Pancreas (tissue), 10 donors: ENCODE measurements at regions not wholly inside any gene's neighbourhood (a gene's known extent, or its start where the extent isn't known, plus 50 kb on each side); places are given as distances from the start of the nearest gene placed in this dataset.

Experiments
- ATAC-seq, 4 donors: fragments of 200-7000 bp; cut with Tn5 transposase; one replicate each; pipeline versions ENCODE4 v1.8.0 to v1.9.1; 2020; ENCODE audit warnings: mild to moderate bottlenecking in 4 of 4, moderate library complexity in 4 of 4
- DNase-seq, 6 donors: peaks; one replicate each; pipeline ENCODE4 v3.0.0-alpha.2; 2020
- FAIRE-seq: peaks from 2 replicates; lab custom pipeline; 2012; peaks lifted over from hg19 to GRCh38; lab: Jason Lieb, UNC
- H3K27ac ChIP-seq, 4 donors: fragments of 200-600 bp; sonication (generic); 1 replicate in 3 of 4; 2 replicates in 1 of 4; pipeline versions ENCODE4 v1.5.0 to v1.8.0; 2020
- H3K27me3 ChIP-seq, 4 donors: fragments of 200-600 bp; one replicate each; pipeline ENCODE4 v1.8.0; 2021
- H3K36me3 ChIP-seq, 3 donors: fragments of 200-600 bp; sonication (generic) in 1 of 3; one replicate each; pipeline versions ENCODE4 v1.5.0 to v1.8.0; 2020 to 2021
- H3K4me1 ChIP-seq, 3 donors: fragments of 200-600 bp; one replicate each; pipeline ENCODE4 v1.8.0; 2021
- H3K4me3 ChIP-seq, 4 donors: fragments of 200-600 bp; sonication (generic) in 2 of 4; one replicate each; pipeline versions ENCODE4 v1.5.0 to v1.8.0; 2020 to 2021
- H3K9me3 ChIP-seq, 4 donors: fragments of 200-600 bp; one replicate each; pipeline ENCODE4 v1.8.0; 2021
- CTCF ChIP-seq, 4 donors: fragments of 200-600 bp; sonication (generic) in 3 of 4; IDR thresholded peaks; one replicate each; pipeline versions ENCODE4 v1.5.0 to v1.8.0; 2021; ENCODE audit warnings: antibody characterized with exemption in 4 of 4
- WGBS, 2 donors: extraction: QIAGEN DNeasy Blood & Tissue Kit; methylation state at CpG; one replicate each; pipeline ENCODE4 v1.1.7; 2013; 5-methylcytosine and 5-hydroxymethylcytosine counted together
- intact Hi-C, 3 donors: fragments of 100-400 bp; cut with DNase I; formaldehyde crosslinking; loops; one replicate each; pipeline versions ENCODE4 v1.11.1 to v1.14.2; 2022
- donor health status: healthy with polysubstance abuse.
- donor health status: DM: no; HTN: no; CAD: no; lungs with moderate emphysema.
- donor health status: DM: no; HTN: no; CAD: no.
- donor health status: control.
- donor health status: control.
- donor health status: Bipolar disorder and iron deficiency.
- donor health status: DM: yes; HTN: yes; CAD: no.
- donor health status: DM: no; HTN: no; CAD: no.
- donor health status: DM: no; HTN: no; CAD: no.
- donor health status: DM: yes; HTN: yes; CAD: no.

GRCh38 chrX:120750381-120750780, 120.5 kb upstream of the C1GALT1C1 start:
- Histone ChIP-seq H3K27ac (no peak overlapping the region), H3K9me3 (no peaks in the 10 kb centered on the region), H3K36me3 (no peaks in the 10 kb centered on the region), H3K27me3 (peaks cover 0 to 7% (median 0%) of the 10 kb centered on the region in 4 donors), H3K4me3 (no peak overlapping the region), H3K4me1 (no peaks in the 10 kb centered on the region)
- no peak for TF ChIP-seq CTCF (IDR thresholded peaks at IDR 0.05)
- 83 to 89% methylated on average over 1 of the region's 1 CpG for WGBS, 2 donors
- intact Hi-C loops = no loop called here
- no peak for FAIRE-seq
- no peak for ATAC-seq
- DNase-seq = no peak

- TF ChIP-seq CTCF (IDR thresholded peaks at IDR 0.05) = no peak
- Histone ChIP-seq H3K27ac (no peak overlapping the region), H3K4me3 (no peak overlapping the region), H3K36me3 (no peaks in the 10 kb centered on the region), H3K9me3 (no peaks in the 10 kb centered on the region), H3K27me3 (peaks cover 0 to 7% (median 0%) of the 10 kb centered on the region in 4 donors), H3K4me1 (no peaks in the 10 kb centered on the region)
- WGBS, 2 donors = 46 to 47% methylated on average over 4 of the region's 4 CpGs
- no peak for ATAC-seq
- no peak for FAIRE-seq
- no peak for DNase-seq
- intact Hi-C loops = no loop called here
Measured at GRCh38 chrX:120749141-120749846, 119.4 kb upstream of the C1GALT1C1 start.

- TF ChIP-seq CTCF (IDR thresholded peaks at IDR 0.05) = no peak
- Histone ChIP-seq H3K36me3 (no peaks in the 10 kb centered on the region), H3K9me3 (no peaks in the 10 kb centered on the region), H3K4me3 (no peak overlapping the region), H3K27me3 (peaks cover 0 to 7% (median 0%) of the 10 kb centered on the region in 4 donors), H3K27ac (no peak overlapping the region), H3K4me1 (no peaks in the 10 kb centered on the region)
- ATAC-seq = no peak
- no peak for DNase-seq
- FAIRE-seq = no peak
- intact Hi-C loops = no loop called here
- WGBS, 2 donors = 70 to 73% methylated on average over 2 of the region's 2 CpGs
Measured at GRCh38 chrX:120746153-120746552, 116.3 kb upstream of the C1GALT1C1 start.

GRCh38 chrX:120742946-120743665, 113.3 kb upstream of the C1GALT1C1 start:
- 69 to 71% methylated on average over 5 of the region's 5 CpGs for WGBS, 2 donors
- Histone ChIP-seq H3K9me3 (no peaks in the 10 kb centered on the region), H3K4me1 (no peaks in the 10 kb centered on the region), H3K36me3 (no peaks in the 10 kb centered on the region), H3K27ac (no peak overlapping the region), H3K4me3 (no peak overlapping the region), H3K27me3 (peaks cover 0 to 7% (median 0%) of the 10 kb centered on the region in 4 donors)
- FAIRE-seq (no peak), ATAC-seq (no peak), DNase-seq (no peak)
- intact Hi-C loops = no loop called here
- TF ChIP-seq CTCF (IDR thresholded peaks at IDR 0.05) = no peak

GRCh38 chrX:120741452-120741851, 111.6 kb upstream of the C1GALT1C1 start:
- intact Hi-C loops = no loop called here
- H3K27me3 ChIP-seq = no peaks in the 10 kb centered on the region
- DNase-seq (no peak), ATAC-seq (no peak), FAIRE-seq (no peak)
- WGBS, 2 donors = 86 to 88% methylated on average over 3 of the region's 3 CpGs
- no peak overlapping the region for H3K4me3 ChIP-seq
- H3K36me3 ChIP-seq = no peaks in the 10 kb centered on the region
- no peak for TF ChIP-seq CTCF (IDR thresholded peaks at IDR 0.05)
- H3K4me1 ChIP-seq = no peaks in the 10 kb centered on the region
- no peaks in the 10 kb centered on the region for H3K9me3 ChIP-seq
- no peak overlapping the region for H3K27ac ChIP-seq
